ENCODE measurements at regions not wholly inside any gene's neighbourhood (a gene's known extent, or its start where the extent isn't known, plus 50 kb on each side); places are given as distances from the start of the nearest gene placed in this dataset.

DNA sequence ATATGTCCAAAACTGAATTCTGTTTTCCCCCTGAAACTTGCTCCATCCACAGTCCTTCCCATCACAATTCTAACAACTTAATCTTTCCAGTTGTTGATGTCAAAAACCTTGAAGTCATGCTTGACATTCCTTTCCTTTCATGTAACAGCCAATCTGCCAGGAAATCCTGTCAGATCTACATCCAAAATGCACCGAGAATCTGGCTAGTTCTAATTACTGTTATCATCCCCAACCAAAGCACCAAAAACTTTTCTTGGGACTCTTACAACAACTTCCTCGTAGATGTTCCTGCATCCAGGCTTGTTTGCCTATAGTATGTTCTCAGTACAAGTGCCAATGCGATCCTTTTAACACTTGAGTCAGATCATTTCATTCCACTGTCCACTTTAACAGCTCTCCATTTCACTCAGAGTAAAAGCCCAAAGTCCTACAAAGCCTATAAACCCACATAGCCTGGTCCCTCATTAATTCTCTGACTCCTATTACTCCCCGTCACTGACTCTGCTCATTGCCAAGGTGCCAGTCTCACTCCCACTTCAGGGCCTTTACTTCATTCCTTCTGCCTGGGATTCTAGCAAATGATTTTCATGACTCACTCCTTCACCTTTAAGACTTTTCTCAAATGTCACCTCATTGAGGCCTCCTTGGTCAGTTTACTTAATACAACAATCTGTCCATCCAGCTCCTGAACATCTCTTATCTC lies 493.2 kb upstream of the NFIA start:
- H3K9me3 ChIP-seq (ENCODE audit: control insufficient read depth, low read length): peaks cover 8% of the 10 kb centered on the region
- Mint-ChIP-seq H3K9me3 (peaks cover 10% of the 10 kb centered on the region), H3K36me3 (ENCODE audit: low read depth) (no peaks in the 10 kb centered on the region), H3K4me3 (no peak overlapping the region), H3K4me1 (no peaks in the 10 kb centered on the region), H3K27me3 (ENCODE audit: insufficient read depth) (no peaks in the 10 kb centered on the region), H3K27ac (no peak overlapping the region)
- H3K27ac ChIP-seq (ENCODE audit: low read depth, low read length): no peak overlapping the region
- H3K9ac ChIP-seq (ENCODE audit: extremely low read depth, low read length, poor library complexity, severe bottlenecking): no peak overlapping the region
- H3K4me3 ChIP-seq (ENCODE audit: low read length): no peak overlapping the region
- no peaks in the 10 kb centered on the region for H3K36me3 ChIP-seq (ENCODE audit: control insufficient read depth, insufficient read depth, low read length)
- TF ChIP-seq, protein P1, sequence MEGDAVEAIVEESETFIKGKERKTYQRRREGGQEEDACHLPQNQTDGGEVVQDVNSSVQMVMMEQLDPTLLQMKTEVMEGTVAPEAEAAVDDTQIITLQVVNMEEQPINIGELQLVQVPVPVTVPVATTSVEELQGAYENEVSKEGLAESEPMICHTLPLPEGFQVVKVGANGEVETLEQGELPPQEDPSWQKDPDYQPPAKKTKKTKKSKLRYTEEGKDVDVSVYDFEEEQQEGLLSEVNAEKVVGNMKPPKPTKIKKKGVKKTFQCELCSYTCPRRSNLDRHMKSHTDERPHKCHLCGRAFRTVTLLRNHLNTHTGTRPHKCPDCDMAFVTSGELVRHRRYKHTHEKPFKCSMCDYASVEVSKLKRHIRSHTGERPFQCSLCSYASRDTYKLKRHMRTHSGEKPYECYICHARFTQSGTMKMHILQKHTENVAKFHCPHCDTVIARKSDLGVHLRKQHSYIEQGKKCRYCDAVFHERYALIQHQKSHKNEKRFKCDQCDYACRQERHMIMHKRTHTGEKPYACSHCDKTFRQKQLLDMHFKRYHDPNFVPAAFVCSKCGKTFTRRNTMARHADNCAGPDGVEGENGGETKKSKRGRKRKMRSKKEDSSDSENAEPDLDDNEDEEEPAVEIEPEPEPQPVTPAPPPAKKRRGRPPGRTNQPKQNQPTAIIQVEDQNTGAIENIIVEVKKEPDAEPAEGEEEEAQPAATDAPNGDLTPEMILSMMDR (conservative IDR thresholded peaks at IDR 0.05): no peak
- WGBS, 2 experiments (ENCODE audit: insufficient coverage in 1 of 2, insufficient read length in 1 of 2): 89 to 98% methylated on average over 4 of the region's 4 CpGs
- no peak for DNase-seq
- H3K4me1 ChIP-seq (ENCODE audit: control insufficient read depth, insufficient read depth, low read length): no peaks in the 10 kb centered on the region
- H3K27me3 ChIP-seq (ENCODE audit: control insufficient read depth, insufficient read depth, low read length, poor library complexity, severe bottlenecking): no peaks in the 10 kb centered on the region

DNA sequence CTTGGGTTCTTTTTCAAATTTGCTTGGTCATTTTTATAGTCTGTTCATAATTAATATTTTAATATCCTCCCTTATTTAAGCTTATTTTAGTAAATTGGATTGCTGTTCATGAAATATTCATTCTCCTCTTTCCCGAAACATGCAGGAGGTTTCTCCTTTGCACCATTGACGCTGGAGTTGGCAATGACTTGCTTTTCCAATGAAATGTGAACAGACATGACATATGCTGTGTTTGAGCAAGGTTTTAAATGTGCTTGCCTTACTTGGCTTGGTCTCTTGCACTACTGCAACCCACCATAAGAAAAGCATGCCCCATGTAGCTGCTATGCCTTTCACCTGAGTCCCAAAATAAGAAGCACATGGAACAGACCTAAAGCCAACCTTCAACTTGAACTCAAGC lies 498.0 kb upstream of the NFIA start:
- H3K9ac ChIP-seq (ENCODE audit: extremely low read depth, low read length, poor library complexity, severe bottlenecking): no peak overlapping the region
- Mint-ChIP-seq H3K27ac (no peak overlapping the region), H3K4me1 (no peaks in the 10 kb centered on the region), H3K4me3 (no peak overlapping the region), H3K27me3 (ENCODE audit: insufficient read depth) (no peaks in the 10 kb centered on the region), H3K9me3 (peaks cover 22% of the 10 kb centered on the region), H3K36me3 (ENCODE audit: low read depth) (peaks cover 3% of the 10 kb centered on the region)
- no peak for DNase-seq
- no peaks in the 10 kb centered on the region for H3K36me3 ChIP-seq (ENCODE audit: control insufficient read depth, insufficient read depth, low read length)
- H3K9me3 ChIP-seq (ENCODE audit: control insufficient read depth, low read length): peaks cover 14% of the 10 kb centered on the region
- WGBS, 2 experiments (ENCODE audit: insufficient coverage in 1 of 2, insufficient read length in 1 of 2): 38% methylated on average over 2 of the region's 2 CpGs; no CpG with 5 or more reads in 1 of the 2 experiments
- H3K4me3 ChIP-seq (ENCODE audit: low read length): no peak overlapping the region
- TF ChIP-seq, protein P1 (conservative IDR thresholded peaks at IDR 0.05): no peak
- H3K4me1 ChIP-seq (ENCODE audit: control insufficient read depth, insufficient read depth, low read length): no peaks in the 10 kb centered on the region
- H3K27me3 ChIP-seq (ENCODE audit: control insufficient read depth, insufficient read depth, low read length, poor library complexity, severe bottlenecking): no peaks in the 10 kb centered on the region
- no peak overlapping the region for H3K27ac ChIP-seq (ENCODE audit: low read depth, low read length)

DNA sequence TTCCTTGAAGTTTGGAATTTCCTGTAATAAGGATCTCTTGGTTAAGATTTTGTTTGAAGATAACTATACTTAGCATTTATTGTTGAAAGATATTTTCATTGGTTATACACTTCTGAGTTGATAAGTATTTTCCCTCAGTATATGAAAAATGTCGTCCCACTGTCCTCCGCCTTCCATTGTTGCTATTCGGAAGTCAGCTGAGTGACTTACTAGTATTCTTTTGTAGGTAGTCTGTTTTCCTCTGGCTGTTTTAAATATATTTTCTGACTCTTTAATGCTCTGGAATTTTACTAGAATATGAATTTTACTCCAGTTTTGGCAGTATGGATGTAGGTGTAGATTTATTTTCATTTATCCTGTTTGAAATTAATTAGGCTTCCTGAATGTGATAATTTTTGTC lies 498.7 kb upstream of the NFIA start:
- H3K9ac ChIP-seq (ENCODE audit: extremely low read depth, low read length, poor library complexity, severe bottlenecking): no peak overlapping the region
- Mint-ChIP-seq H3K27ac (no peak overlapping the region), H3K4me1 (no peaks in the 10 kb centered on the region), H3K27me3 (ENCODE audit: insufficient read depth) (no peaks in the 10 kb centered on the region), H3K36me3 (ENCODE audit: low read depth) (peaks cover 3% of the 10 kb centered on the region), H3K9me3 (peaks cover 22% of the 10 kb centered on the region), H3K4me3 (no peak overlapping the region)
- DNase-seq: no peak
- H3K9me3 ChIP-seq (ENCODE audit: control insufficient read depth, low read length): peaks cover 14% of the 10 kb centered on the region
- H3K4me3 ChIP-seq (ENCODE audit: low read length): no peak overlapping the region
- no peaks in the 10 kb centered on the region for H3K36me3 ChIP-seq (ENCODE audit: control insufficient read depth, insufficient read depth, low read length)
- no peaks in the 10 kb centered on the region for H3K27me3 ChIP-seq (ENCODE audit: control insufficient read depth, insufficient read depth, low read length, poor library complexity, severe bottlenecking)
- WGBS, 2 experiments (ENCODE audit: insufficient coverage in 1 of 2, insufficient read length in 1 of 2): 91% methylated on average over 3 of the region's 3 CpGs; no CpG with 5 or more reads in 1 of the 2 experiments
- no peaks in the 10 kb centered on the region for H3K4me1 ChIP-seq (ENCODE audit: control insufficient read depth, insufficient read depth, low read length)
- TF ChIP-seq, protein P1 (conservative IDR thresholded peaks at IDR 0.05): no peak
- no peak overlapping the region for H3K27ac ChIP-seq (ENCODE audit: low read depth, low read length)
